ENCODE measurements at regions not wholly inside any gene's neighbourhood (a gene's known extent, or its start where the extent isn't known, plus 50 kb on each side); places are given as distances from the start of the nearest gene placed in this dataset.

GRCh38 chr5:23169660-23170416, 316.7 kb upstream of the CDH12 start:
- intact Hi-C loops (cut with DNase I) = no loop called here
- no peaks in the 10 kb centered on the region for H3K27me3 ChIP-seq
- H3K4me1 ChIP-seq = no peaks in the 10 kb centered on the region
- DNase-seq = no peak
- no peak overlapping the region for H3K27ac ChIP-seq
- no peaks in the 10 kb centered on the region for H3K36me3 ChIP-seq
- TF ChIP-seq, protein P1, sequence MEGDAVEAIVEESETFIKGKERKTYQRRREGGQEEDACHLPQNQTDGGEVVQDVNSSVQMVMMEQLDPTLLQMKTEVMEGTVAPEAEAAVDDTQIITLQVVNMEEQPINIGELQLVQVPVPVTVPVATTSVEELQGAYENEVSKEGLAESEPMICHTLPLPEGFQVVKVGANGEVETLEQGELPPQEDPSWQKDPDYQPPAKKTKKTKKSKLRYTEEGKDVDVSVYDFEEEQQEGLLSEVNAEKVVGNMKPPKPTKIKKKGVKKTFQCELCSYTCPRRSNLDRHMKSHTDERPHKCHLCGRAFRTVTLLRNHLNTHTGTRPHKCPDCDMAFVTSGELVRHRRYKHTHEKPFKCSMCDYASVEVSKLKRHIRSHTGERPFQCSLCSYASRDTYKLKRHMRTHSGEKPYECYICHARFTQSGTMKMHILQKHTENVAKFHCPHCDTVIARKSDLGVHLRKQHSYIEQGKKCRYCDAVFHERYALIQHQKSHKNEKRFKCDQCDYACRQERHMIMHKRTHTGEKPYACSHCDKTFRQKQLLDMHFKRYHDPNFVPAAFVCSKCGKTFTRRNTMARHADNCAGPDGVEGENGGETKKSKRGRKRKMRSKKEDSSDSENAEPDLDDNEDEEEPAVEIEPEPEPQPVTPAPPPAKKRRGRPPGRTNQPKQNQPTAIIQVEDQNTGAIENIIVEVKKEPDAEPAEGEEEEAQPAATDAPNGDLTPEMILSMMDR (IDR thresholded peaks at IDR 0.05) = no peak
- no peak overlapping the region for H3K4me3 ChIP-seq
- H3K9ac ChIP-seq (ENCODE audit: low read depth in 2 of 2, low read length in 2 of 2) = no peak overlapping the region
- no peaks in the 10 kb centered on the region for H3K9me3 ChIP-seq

DNA sequence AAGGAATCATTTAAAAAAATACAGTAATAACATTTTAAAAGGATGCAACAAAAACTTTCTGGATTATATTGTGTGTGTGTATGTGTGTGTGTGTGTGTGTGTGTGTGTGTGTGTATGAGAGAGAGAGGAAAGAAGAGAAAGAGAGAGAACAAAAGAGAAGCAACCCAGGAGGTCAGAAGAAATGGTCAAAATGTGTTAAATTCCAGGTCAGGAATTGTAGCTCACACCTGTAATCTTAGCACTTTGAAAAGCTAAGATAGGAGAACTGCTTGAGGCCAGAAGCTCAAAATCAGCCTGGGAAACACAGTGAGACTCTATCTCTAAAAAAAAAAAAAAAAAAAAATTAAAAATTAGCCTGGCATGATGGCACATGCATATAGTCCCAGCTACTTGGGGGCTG, 311.8 kb upstream of the CDH12 start:
- TF ChIP-seq, protein P1 (IDR thresholded peaks at IDR 0.05) = no peak
- no peak overlapping the region for H3K27ac ChIP-seq
- intact Hi-C loops (cut with DNase I) = no loop called here
- no peak overlapping the region for H3K4me3 ChIP-seq
- no peak overlapping the region for H3K9ac ChIP-seq (ENCODE audit: low read depth in 2 of 2, low read length in 2 of 2)
- H3K4me1 ChIP-seq = no peaks in the 10 kb centered on the region
- H3K27me3 ChIP-seq = no peaks in the 10 kb centered on the region
- DNase-seq = no peak
- H3K9me3 ChIP-seq = no peaks in the 10 kb centered on the region
- H3K36me3 ChIP-seq = no peaks in the 10 kb centered on the region

DNA sequence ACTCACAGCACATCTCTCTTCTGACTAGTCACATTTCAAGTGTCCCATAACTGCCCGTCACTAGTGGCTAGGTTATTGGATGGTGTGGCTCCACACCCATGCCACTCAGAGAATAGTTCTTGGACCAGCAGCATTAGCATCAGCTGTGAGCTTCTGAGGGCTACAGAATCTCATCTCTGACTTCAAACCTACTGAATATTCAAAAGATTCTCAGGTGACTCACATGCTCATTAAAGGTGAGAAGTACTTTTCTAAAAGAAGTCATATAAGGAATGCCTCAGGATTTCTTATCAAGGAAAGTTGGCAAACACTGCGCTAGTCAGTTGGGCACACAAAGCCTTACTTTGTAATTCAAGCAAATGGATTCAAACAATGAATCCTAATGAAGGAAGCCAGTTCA, 305.0 kb upstream of the CDH12 start:
- TF ChIP-seq, protein P1 (IDR thresholded peaks at IDR 0.05) = no peak
- no peak overlapping the region for H3K27ac ChIP-seq
- no peaks in the 10 kb centered on the region for H3K27me3 ChIP-seq
- no peaks in the 10 kb centered on the region for H3K4me1 ChIP-seq
- intact Hi-C loops (cut with DNase I) = no loop called here
- H3K9me3 ChIP-seq = no peaks in the 10 kb centered on the region
- H3K36me3 ChIP-seq = no peaks in the 10 kb centered on the region
- no peak overlapping the region for H3K9ac ChIP-seq (ENCODE audit: low read depth in 2 of 2, low read length in 2 of 2)
- no peak for DNase-seq
- H3K4me3 ChIP-seq = no peak overlapping the region

- Histone ChIP-seq H3K9ac (ENCODE audit: low read depth in 2 of 2, low read length in 2 of 2) (no peak overlapping the region), H3K4me3 (no peak overlapping the region), H3K4me1 (no peaks in the 10 kb centered on the region), H3K27me3 (no peaks in the 10 kb centered on the region), H3K27ac (no peak overlapping the region), H3K36me3 (no peaks in the 10 kb centered on the region), H3K9me3 (no peaks in the 10 kb centered on the region)
- no peak for DNase-seq
- intact Hi-C loops (cut with DNase I) = no loop called here
- TF ChIP-seq, protein P1 (IDR thresholded peaks at IDR 0.05) = no peak
Observed at GRCh38 chr5:23157716-23158115, 304.6 kb upstream of the CDH12 start.

GRCh38 chr5:23157169-23157568, 304.0 kb upstream of the CDH12 start:
- no peaks in the 10 kb centered on the region for H3K9me3 ChIP-seq
- H3K36me3 ChIP-seq = no peaks in the 10 kb centered on the region
- TF ChIP-seq, protein P1 (IDR thresholded peaks at IDR 0.05) = no peak
- no peak for DNase-seq
- H3K27ac ChIP-seq = no peak overlapping the region
- no peak overlapping the region for H3K4me3 ChIP-seq
- no peak overlapping the region for H3K9ac ChIP-seq (ENCODE audit: low read depth in 2 of 2, low read length in 2 of 2)
- intact Hi-C loops (cut with DNase I) = no loop called here
- H3K4me1 ChIP-seq = no peaks in the 10 kb centered on the region
- no peaks in the 10 kb centered on the region for H3K27me3 ChIP-seq

All from colonic mucosa (tissue), 4 donors.